Left ventricle myocardium inferior (tissue), 1 donor: ENCODE measurements at regions not wholly inside any gene's neighbourhood (a gene's known extent, or its start where the extent isn't known, plus 50 kb on each side); places are given as distances from the start of the nearest gene placed in this dataset.

Experiments used
- DNase-seq: peaks from one replicate; pipeline ENCODE4 v3.0.0-alpha.2; 2020
- H3K27ac ChIP-seq: fragments of 200-600 bp; replicated peaks from 2 replicates; pipeline ENCODE4 v1.8.0; 2021
- H3K27me3 ChIP-seq: fragments of 200-600 bp; 2 replicates; pipeline ENCODE4 v1.8.0; 2021; ENCODE audit warnings: low read depth
- H3K36me3 ChIP-seq: fragments of 200-600 bp; 2 replicates; pipeline ENCODE4 v1.8.0; 2021
- H3K4me1 ChIP-seq: fragments of 200-600 bp; 2 replicates; pipeline ENCODE4 v1.8.0; 2021
- H3K4me3 ChIP-seq: fragments of 200-600 bp; 2 replicates; pipeline ENCODE4 v1.8.0; 2021; ENCODE audit warnings: mild to moderate bottlenecking, moderate library complexity
- H3K9me3 ChIP-seq: fragments of 200-600 bp; replicated peaks from 2 replicates; pipeline ENCODE4 v1.8.0; 2021
- CTCF ChIP-seq: fragments of 200-600 bp; IDR thresholded peaks from 2 replicates; pipeline ENCODE4 v1.8.0; 2021; ENCODE audit warnings: antibody characterized with exemption, mild to moderate bottlenecking, borderline replicate concordance
- intact Hi-C: fragments of 100-400 bp; cut with micrococcal nuclease; formaldehyde crosslinking; loops from one replicate; pipeline ENCODE4 v1.11.0; 2022
- donor health status: DM: no; HTN: yes; CAD: no; lungs with severe emphysema.

- Histone ChIP-seq H3K4me1 (no peaks in the 10 kb centered on the region), H3K9me3 (no peaks in the 10 kb centered on the region), H3K27ac (no peak overlapping the region), H3K27me3 (no peaks in the 10 kb centered on the region), H3K4me3 (no peak overlapping the region), H3K36me3 (no peaks in the 10 kb centered on the region)
- intact Hi-C loops: no loop called here
- no peak for TF ChIP-seq CTCF
- DNase-seq: no peak
Measured at GRCh38 chr5:154631141-154631540, 124.0 kb upstream of the LARP1 start.

- Histone ChIP-seq H3K27me3 (no peaks in the 10 kb centered on the region), H3K9me3 (no peaks in the 10 kb centered on the region), H3K36me3 (no peaks in the 10 kb centered on the region), H3K27ac (no peak overlapping the region), H3K4me1 (no peaks in the 10 kb centered on the region), H3K4me3 (no peak overlapping the region)
- no peak for DNase-seq
- TF ChIP-seq CTCF: no peak
- intact Hi-C loops: no loop called here
Measured at GRCh38 chr5:154630410-154630809, 124.8 kb upstream of the LARP1 start.

GRCh38 chr5:154628685-154629084 is 126.5 kb upstream of the LARP1 start:
- Histone ChIP-seq H3K27me3 (peaks cover 4% of the 10 kb centered on the region), H3K27ac (no peak overlapping the region), H3K4me1 (no peaks in the 10 kb centered on the region), H3K36me3 (no peaks in the 10 kb centered on the region), H3K4me3 (no peak overlapping the region), H3K9me3 (no peaks in the 10 kb centered on the region)
- intact Hi-C loops: no loop called here
- no peak for TF ChIP-seq CTCF
- no peak for DNase-seq

- intact Hi-C loops: no loop called here
Measured at GRCh38 chr5:154627698-154628678, 127.2 kb upstream of the LARP1 start.

GRCh38 chr5:154626876-154627557 is 128.2 kb upstream of the LARP1 start:
- intact Hi-C loops: no loop called here
- no peak overlapping the region for H3K4me3 ChIP-seq
- no peak for DNase-seq
- no peaks in the 10 kb centered on the region for H3K36me3 ChIP-seq
- H3K4me1 ChIP-seq: no peaks in the 10 kb centered on the region
- H3K27ac ChIP-seq: no peak overlapping the region
- TF ChIP-seq CTCF: no peak
- H3K27me3 ChIP-seq: peaks cover 5% of the 10 kb centered on the region
- no peaks in the 10 kb centered on the region for H3K9me3 ChIP-seq

More at GRCh38 chr5:154627698-154628678, 127.2 kb upstream of the LARP1 start:
- no peaks in the 10 kb centered on the region for H3K9me3 ChIP-seq
- no peak for DNase-seq
- no peak overlapping the region for H3K27ac ChIP-seq
- H3K4me1 ChIP-seq: no peaks in the 10 kb centered on the region
- peaks cover 4% of the 10 kb centered on the region for H3K27me3 ChIP-seq
- TF ChIP-seq CTCF: no peak
- no peaks in the 10 kb centered on the region for H3K36me3 ChIP-seq
- H3K4me3 ChIP-seq: no peak overlapping the region
